Fibroblast of villous mesenchyme (primary cell): ENCODE measurements at regions not wholly inside any gene's neighbourhood (a gene's known extent, or its start where the extent isn't known, plus 50 kb on each side); places are given as distances from the start of the nearest gene placed in this dataset.

ENCODE experiments used
- DNase-seq: peaks from one replicate; pipeline ENCODE4 v3.0.0-alpha.2; 2010; ENCODE audit warnings: low read depth
- H3K4me3 ChIP-seq: 2 replicates; pipeline ENCODE4 v1.5.1; 2011; ENCODE audit warnings: low read depth, mild to moderate bottlenecking, low read length
- TF ChIP-seq, protein P1 (sequence below): IDR thresholded peaks from 2 replicates; pipeline ENCODE4 v1.5.1; 2012; ENCODE audit warnings: low read depth, mild to moderate bottlenecking, low read length; ENCODE audit not compliant: insufficient read depth

DNA sequence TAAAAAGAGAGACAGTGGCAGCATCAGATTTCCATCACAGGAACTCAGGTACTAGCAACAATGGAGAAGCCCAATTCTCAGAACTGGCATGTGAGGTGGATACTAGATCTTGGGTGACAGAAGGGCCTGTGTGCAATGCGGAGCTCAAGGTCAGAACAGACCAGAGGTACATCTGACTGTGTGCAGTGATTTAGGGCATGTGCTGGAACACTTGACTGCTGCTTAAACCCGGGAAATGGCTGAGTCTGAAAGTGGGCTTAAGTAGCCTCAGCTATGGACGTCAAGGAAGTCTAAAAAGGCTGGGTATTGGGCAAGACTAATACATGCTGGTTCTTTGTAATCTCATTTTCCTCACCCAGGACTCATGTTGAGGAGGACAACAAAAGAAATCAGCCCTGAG is 182.2 kb downstream of the LACC1 start:
- TF ChIP-seq, protein P1, sequence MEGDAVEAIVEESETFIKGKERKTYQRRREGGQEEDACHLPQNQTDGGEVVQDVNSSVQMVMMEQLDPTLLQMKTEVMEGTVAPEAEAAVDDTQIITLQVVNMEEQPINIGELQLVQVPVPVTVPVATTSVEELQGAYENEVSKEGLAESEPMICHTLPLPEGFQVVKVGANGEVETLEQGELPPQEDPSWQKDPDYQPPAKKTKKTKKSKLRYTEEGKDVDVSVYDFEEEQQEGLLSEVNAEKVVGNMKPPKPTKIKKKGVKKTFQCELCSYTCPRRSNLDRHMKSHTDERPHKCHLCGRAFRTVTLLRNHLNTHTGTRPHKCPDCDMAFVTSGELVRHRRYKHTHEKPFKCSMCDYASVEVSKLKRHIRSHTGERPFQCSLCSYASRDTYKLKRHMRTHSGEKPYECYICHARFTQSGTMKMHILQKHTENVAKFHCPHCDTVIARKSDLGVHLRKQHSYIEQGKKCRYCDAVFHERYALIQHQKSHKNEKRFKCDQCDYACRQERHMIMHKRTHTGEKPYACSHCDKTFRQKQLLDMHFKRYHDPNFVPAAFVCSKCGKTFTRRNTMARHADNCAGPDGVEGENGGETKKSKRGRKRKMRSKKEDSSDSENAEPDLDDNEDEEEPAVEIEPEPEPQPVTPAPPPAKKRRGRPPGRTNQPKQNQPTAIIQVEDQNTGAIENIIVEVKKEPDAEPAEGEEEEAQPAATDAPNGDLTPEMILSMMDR: no peak
- DNase-seq: no peak
- H3K4me3 ChIP-seq: no peak overlapping the region

DNA sequence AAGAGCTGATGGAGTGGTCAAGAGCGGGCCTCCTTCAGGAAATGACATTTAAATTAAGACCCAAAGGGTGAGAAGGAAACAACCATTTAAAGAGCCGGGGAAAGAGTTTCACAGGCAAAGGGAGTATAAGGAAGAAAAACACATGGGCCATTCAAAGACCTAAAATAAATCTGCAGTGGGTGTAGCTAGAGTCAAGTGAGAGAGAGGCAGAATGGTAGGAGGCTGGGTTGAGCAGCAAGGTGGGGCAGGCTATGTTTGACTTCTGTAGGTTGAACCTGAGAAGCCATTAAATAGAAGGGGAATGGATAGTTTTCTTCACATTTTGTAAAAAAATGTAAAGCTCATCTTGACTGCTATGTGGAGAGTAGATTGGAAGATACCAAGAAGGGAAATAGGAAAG is 183.8 kb downstream of the LACC1 start:
- DNase-seq: no peak
- TF ChIP-seq, protein P1: no peak

DNA sequence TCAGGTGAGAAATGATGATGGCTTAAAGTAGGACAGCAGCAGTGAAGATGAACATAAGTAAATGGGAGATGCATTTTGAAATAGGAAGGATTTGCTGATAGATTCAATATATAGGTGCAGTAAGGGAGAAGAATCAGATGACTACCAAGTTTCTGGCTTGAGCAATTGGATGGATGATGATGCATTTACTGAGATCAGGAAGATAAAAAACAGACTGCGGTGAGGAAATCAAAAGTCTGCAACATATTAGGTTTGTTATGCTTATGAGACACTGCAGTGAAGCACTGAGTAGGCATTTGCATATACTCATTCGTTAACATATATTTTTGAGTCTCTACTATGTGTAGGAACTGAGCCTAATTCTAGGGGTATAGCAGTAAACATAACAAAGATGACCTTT is 184.2 kb downstream of the LACC1 start:
- TF ChIP-seq, protein P1: no peak
- no peak overlapping the region for H3K4me3 ChIP-seq
- no peak for DNase-seq

More for the DNA sequence above, 183.8 kb downstream of the LACC1 start:
- H3K4me3 ChIP-seq: no peak overlapping the region

DNA sequence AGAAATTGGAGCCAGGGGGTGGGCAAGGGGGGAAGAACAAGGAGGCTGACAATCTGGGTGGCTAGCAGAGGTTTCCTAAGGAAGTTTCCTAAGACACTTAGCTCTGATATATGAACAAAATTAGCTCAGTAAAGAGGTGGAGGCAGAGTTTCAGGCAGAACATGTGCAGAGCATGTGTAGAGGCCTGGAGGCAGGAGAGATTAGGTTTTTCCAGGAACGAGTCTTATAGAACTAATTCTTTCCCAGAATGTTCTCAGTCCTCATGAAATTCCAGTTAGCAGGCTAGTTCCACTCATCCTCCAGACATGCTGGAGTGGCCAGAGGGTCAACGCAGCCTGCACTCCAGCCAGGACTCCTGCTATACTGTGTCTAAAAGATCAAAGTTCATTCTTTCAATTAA is 184.7 kb downstream of the LACC1 start:
- TF ChIP-seq, protein P1: no peak
- H3K4me3 ChIP-seq: no peak overlapping the region
- no peak for DNase-seq

DNA sequence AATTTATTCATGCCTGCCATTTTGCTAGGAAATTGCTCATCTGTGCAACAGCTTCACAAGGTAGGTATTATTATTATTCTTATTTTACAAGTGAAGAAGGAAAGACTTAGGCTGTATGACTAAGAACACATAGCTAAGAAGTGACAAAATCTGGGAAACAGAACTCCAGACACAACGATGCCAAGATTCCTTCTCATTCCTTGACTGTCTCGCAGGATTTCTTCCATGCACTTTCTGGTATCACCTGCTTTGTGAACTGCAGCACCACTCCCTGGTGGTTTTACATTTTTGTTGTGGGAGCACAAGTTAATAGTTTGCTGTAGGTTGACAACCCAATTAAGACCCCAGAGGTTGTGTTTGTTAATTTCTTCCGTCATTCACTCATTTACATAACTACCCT is 188.5 kb downstream of the LACC1 start:
- TF ChIP-seq, protein P1: no peak
- H3K4me3 ChIP-seq: no peak overlapping the region
- DNase-seq: no peak

DNA sequence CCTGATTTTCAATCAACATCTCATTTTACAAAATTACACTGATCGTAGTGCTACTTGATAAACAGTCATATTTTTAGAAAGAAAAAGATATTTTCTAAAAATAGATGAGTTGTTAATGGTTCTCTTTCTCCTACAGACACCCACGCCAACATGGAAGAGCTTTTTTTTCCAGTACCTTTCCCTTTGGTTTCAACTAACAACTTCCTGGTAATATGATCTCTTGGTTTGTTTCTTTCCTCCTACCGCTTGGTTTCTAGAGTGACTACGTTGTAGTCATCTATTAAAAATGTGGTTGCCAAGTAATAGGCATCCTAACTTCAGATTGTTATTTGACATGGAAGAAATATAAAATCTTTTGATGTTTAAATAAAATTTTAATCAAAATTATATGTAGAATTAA is 189.0 kb downstream of the LACC1 start:
- TF ChIP-seq, protein P1: no peak
- peak; percentile 40 for DNase-seq
- no peak overlapping the region for H3K4me3 ChIP-seq

DNA sequence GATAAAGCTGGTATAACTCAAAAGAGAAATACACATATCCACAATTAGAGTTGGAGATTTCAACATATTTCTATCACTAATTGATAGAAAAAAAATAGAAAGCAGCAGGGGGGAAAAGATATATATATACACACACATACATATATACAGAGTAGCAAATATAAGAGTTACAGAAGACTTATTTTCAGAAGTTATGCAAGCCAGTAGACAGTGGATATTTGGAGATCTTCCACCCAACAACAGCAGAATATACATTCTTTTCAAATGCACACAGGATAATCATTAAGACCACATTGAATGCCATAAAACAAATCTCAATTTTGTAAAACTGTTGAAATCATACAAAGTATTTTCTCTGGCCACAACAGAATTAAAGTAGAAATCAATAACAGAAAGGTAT is 192.8 kb downstream of the LACC1 start:
- H3K4me3 ChIP-seq: no peak overlapping the region
- TF ChIP-seq, protein P1: no peak
- DNase-seq: no peak
